ENCODE measurements at regions not wholly inside any gene's neighbourhood (a gene's known extent, or its start where the extent isn't known, plus 50 kb on each side); places are given as distances from the start of the nearest gene placed in this dataset.

- TF ChIP-seq YY1 (IDR thresholded peaks at IDR 0.05; ENCODE audit: insufficient read depth, insufficient read length) = no peak
- no peak for TF ChIP-seq ZNF274 (IDR thresholded peaks at IDR 0.05; ENCODE audit: low read depth, low read length)
- no peak for TF ChIP-seq SUZ12 (IDR thresholded peaks at IDR 0.05; ENCODE audit: extremely low read depth, insufficient read depth, insufficient read length)
Observed at GRCh38 chrX:43525901-43526610, 130.0 kb upstream of the MAOA start.

Measured in NT2/D1 (cell line).